GM08714 (cell line): ENCODE measurements at regions not wholly inside any gene's neighbourhood (a gene's known extent, or its start where the extent isn't known, plus 50 kb on each side); places are given as distances from the start of the nearest gene placed in this dataset.
"Not testable (repeated sequence)": the region's sequence is repeated elsewhere in the genome, so short reads cannot be mapped to it uniquely, and the experiment has no call there.

Source experiments
- H3K4me3 ChIP-seq: fragments of 200-500 bp; sonication (Bioruptor generic); 2 replicates; pipeline ENCODE4 v1.5.1; 2014; ENCODE audit warnings: mild to moderate bottlenecking, low read length, inconsistent platforms
- ZNF274 ChIP-seq: IDR thresholded peaks from 2 replicates; pipeline ENCODE4 v1.6.1; 2012; ENCODE audit warnings: mild to moderate bottlenecking, low read depth, low read length

- TF ChIP-seq ZNF274 = no peak
- H3K4me3 ChIP-seq = no peak overlapping the region
These were observed 133.0 kb upstream of the PZP start for GRCh38 chr12:9341260-9341585.

- H3K4me3 ChIP-seq = no peak overlapping the region
- no peak for TF ChIP-seq ZNF274
These were observed 132.4 kb upstream of the PZP start for GRCh38 chr12:9340422-9341259.

GRCh38 chr12:9337656-9338055 lies 129.5 kb upstream of the PZP start:
- no peak for TF ChIP-seq ZNF274
- no peak overlapping the region for H3K4me3 ChIP-seq

GRCh38 chr12:9336375-9337011 lies 128.3 kb upstream of the PZP start:
- H3K4me3 ChIP-seq = not testable (repeated sequence)

GRCh38 chr12:9335867-9336266 lies 127.7 kb upstream of the PZP start:
- no peak overlapping the region for H3K4me3 ChIP-seq
- TF ChIP-seq ZNF274 = no peak

- no peak overlapping the region for H3K4me3 ChIP-seq
- TF ChIP-seq ZNF274 = no peak
These were observed 126.8 kb upstream of the PZP start for GRCh38 chr12:9334964-9335363.

GRCh38 chr12:9334041-9334692 lies 126.0 kb upstream of the PZP start:
- TF ChIP-seq ZNF274 = no peak
- H3K4me3 ChIP-seq = no peak overlapping the region

- no peak overlapping the region for H3K4me3 ChIP-seq
- TF ChIP-seq ZNF274 = no peak
These were observed 125.0 kb upstream of the PZP start for GRCh38 chr12:9333161-9333560.

- no peak for TF ChIP-seq ZNF274
- H3K4me3 ChIP-seq = no peak overlapping the region
These were observed 124.4 kb upstream of the PZP start for GRCh38 chr12:9332564-9332963.

GRCh38 chr12:9331218-9331626 lies 123.0 kb upstream of the PZP start:
- TF ChIP-seq ZNF274 = no peak
- no peak overlapping the region for H3K4me3 ChIP-seq

GRCh38 chr12:9329019-9329418 lies 120.8 kb upstream of the PZP start:
- no peak overlapping the region for H3K4me3 ChIP-seq
- no peak for TF ChIP-seq ZNF274

GRCh38 chr12:9328065-9328464 lies 119.9 kb upstream of the PZP start:
- no peak overlapping the region for H3K4me3 ChIP-seq

GRCh38 chr12:9327320-9327719 lies 119.1 kb upstream of the PZP start:
- no peak for TF ChIP-seq ZNF274
- H3K4me3 ChIP-seq = no peak overlapping the region

More at GRCh38 chr12:9328065-9328464, 119.9 kb upstream of the PZP start:
- no peak for TF ChIP-seq ZNF274

GRCh38 chr12:9326849-9327248 lies 118.7 kb upstream of the PZP start:
- not testable (repeated sequence) for H3K4me3 ChIP-seq

- TF ChIP-seq ZNF274 = no peak
- no peak overlapping the region for H3K4me3 ChIP-seq
These were observed 117.9 kb upstream of the PZP start for GRCh38 chr12:9326085-9326484.
